ENCODE measurements at regions not wholly inside any gene's neighbourhood (a gene's known extent, or its start where the extent isn't known, plus 50 kb on each side); places are given as distances from the start of the nearest gene placed in this dataset.

GRCh38 chr6:28585335-28585734 lies 59.7 kb downstream of the GPX5 start:
- DNase-seq (ENCODE audit: insufficient read length, low spot score): no peak
- no peak for FAIRE-seq

DNA sequence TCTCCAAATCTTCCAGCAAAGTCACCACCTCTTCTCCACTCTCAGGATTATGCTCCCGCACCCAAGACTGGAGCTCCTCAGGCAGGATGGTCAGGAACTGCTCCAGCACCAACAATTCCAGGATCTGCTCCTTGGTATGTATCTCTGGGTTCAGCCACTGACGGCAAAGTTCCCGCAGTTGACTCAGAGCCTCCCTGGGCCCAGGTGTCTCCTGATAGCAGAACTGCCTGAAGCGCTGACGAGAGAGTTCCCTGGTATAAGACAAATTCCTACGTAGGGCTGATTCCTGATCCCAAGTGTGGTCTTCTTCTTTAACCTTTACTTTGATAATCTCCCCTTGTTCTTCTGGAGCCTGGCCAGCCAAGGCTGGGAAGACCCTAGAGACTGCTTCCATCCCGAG lies 60.6 kb downstream of the GPX5 start:
- DNase-seq (ENCODE audit: insufficient read length, low spot score): no peak

GRCh38 chr6:28586962-28587745 lies 61.5 kb downstream of the GPX5 start:
- DNase-seq (ENCODE audit: insufficient read length, low spot score) (peak; percentile 81), FAIRE-seq (peak; percentile 60)

More for the DNA sequence above, 60.6 kb downstream of the GPX5 start:
- no peak for FAIRE-seq

DNA sequence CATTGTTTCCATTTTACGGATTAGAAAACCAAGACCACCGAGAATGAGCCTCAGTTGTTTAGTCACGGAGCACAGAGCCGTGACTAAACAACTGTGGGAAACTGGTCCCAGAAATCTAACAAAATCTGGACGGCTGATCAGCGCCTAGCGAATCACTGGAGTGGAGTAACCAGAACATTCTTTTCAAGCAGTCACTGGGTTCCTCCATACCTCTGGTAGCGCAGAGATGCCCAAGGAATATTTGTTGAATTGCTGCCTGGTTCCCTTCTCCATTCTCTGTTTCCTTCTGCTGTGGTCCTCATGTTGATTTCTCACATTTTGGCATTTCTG lies 62.0 kb downstream of the GPX5 start:
- FAIRE-seq (no peak), DNase-seq (ENCODE audit: insufficient read length, low spot score) (no peak)

DNA sequence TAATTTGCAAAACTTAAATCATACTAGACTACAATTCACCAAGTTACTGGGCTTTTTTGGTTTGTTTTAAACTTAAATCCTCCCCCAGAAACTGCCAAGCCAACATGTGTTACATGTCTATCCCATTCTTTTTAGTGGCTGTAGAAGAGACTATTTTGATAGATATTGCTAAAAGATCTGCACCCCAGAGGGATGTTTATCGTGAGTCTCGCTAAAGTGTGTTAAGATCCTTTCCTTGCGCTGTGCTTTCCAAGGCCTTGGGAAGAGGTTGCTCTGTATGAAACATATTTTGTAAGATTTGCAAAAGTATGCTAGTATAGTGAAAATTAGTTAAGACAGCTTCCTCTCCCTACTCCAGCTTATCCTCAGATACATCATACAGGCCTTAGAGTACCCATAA lies 63.0 kb downstream of the GPX5 start:
- no peak for FAIRE-seq

GRCh38 chr6:28589234-28589956 lies 63.7 kb downstream of the GPX5 start:
- FAIRE-seq (peak; percentile 85), DNase-seq (ENCODE audit: insufficient read length, low spot score) (peak; percentile 38)

More for the DNA sequence above, 63.0 kb downstream of the GPX5 start:
- DNase-seq (ENCODE audit: insufficient read length, low spot score): no peak

GRCh38 chr6:28589957-28590349 lies 64.3 kb downstream of the GPX5 start:
- no peak for DNase-seq (ENCODE audit: insufficient read length, low spot score)
- no peak for FAIRE-seq

DNA sequence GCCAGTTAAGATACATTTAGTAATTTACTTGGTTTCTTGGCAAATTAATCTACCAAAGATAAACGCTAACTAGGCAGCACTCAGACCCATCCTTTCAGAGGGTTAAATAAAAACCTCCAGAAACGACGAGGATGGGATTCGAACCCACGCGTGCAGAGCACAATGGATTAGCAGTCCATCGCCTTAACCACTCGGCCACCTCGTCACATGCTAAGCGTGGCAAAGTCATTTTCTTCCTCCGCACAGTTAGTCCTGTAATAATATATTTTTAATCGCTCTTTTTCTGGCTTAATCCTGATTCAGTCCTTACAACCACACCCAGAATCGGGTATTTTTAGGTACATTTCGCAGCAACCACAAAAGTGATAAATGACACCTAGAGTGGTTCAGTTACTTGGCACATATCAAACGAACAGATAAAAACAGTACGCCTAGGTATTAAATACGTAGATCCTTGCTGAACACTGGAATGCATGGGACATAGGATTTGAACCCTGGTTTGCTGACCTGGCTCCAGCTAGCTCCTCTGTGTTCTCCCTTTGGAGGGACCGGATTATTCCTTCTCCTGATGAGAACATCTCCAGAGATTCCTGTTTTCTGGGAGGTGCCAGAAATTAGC lies 71.6 kb downstream of the GPX5 start:
- FAIRE-seq (peak; percentile 16), DNase-seq (ENCODE audit: insufficient read length, low spot score) (no peak)

GRCh38 chr6:28597924-28598722 lies 72.4 kb downstream of the GPX5 start:
- no peak for DNase-seq (ENCODE audit: insufficient read length, low spot score)
- peak; percentile 36 for FAIRE-seq

GRCh38 chr6:28598757-28599686 lies 73.3 kb downstream of the GPX5 start:
- no peak for FAIRE-seq
- no peak for DNase-seq (ENCODE audit: insufficient read length, low spot score)

DNA sequence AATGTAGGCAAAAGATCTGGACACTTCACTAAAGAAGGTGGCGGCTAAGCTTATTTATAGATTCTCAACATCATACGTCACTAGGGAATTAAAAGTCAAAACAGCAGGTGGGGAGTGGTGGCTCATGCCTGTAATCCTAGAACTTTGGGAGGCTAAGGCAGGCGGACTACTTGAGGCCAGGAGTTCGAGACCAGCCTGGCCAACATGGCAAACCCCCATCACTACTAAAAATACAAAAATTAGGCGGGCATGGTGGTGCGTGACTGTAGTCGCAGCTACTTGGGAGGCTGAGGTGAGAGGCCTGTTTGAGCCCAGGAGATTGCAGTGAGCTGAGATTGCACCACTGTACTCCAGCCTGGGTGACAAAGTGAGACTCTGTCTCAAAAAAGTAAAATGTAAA lies 74.6 kb downstream of the GPX5 start:
- FAIRE-seq: no peak
- DNase-seq (ENCODE audit: insufficient read length, low spot score): no peak

DNA sequence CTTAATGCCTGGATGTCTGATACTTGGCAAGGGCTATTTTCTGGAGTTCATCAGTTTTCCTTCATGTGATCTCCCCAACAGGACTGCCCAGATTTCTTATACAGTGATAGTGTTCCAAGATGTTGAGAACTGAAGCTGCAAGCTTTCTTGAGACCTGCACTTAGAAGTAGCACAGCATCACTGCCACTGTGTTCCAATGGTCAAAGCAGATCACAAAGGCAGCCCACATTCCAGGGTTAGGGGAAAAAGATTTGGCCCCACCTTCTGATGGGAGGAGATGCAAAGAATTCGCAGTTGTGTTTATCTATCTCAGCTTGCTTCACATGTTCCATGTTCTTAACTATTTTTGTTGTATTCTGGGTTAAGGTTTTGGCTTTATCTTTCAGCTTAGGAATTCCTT lies 78.2 kb downstream of the GPX5 start:
- FAIRE-seq: no peak
- DNase-seq (ENCODE audit: insufficient read length, low spot score): no peak

DNA sequence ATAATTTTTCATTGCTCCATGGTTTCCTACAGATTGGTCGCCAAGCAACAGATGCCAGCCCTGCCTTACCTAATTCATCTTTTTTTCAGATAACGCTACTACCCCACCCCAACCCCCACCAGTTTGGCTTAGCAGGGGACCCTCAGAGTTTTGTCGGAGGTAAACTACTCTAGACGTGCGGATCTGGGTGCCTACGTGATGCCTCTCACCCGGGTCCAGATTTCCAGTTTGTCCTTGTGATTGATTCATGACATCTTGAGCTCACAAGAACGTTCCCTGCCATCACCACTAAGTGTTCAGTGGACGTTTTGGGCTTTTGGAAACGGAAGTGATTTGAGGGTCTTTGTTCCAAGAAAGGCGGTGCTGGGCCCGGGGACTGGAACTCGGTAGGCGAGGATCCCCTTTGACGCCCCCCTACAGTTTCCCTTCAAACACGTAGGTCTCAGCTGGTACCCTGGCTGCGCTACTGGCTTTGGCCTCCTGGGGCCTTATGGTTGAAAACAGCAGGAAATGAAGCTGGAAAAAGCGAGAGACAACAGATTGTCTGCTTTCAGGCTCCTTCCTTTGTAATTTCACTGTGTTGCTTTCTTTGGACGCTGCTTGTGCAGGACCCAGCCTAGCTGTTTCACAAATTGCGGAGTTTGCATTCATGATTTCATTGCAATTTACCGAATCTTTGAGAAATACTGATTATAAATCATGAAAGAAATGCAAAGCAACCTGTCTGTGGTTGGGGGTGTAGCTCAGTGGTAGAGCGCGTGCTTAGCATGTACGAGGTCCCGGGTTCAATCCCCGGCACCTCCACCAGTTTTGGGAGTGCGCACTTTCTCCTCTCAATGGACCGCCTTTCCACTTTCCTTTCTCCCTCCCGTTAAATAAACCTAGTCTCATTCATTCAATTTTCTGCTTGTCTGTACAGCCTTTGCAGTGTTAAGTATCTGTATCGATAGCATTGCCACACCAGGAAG lies 81.0 kb downstream of the GPX5 start:
- DNase-seq (ENCODE audit: insufficient read length, low spot score): peak; percentile 88
- FAIRE-seq: no peak

DNA sequence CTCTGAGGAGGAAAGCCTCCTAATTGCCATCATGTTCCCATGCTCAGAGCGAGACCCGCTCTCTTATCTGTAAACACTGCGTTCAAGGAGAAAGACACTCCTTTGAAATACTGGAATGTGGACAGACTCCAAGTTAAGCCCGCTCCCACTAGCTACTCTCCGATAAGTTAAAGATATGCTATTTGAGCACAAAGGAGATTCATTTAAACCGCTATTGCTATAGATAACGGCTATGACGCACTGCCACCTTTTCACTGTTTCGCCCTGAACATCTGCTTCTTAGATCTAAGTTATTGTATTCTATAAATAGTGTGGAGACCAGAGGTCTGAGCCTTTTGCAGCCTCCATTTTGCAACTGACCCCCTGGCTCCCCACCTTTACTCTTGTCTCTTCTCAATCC lies 82.3 kb downstream of the GPX5 start:
- DNase-seq (ENCODE audit: insufficient read length, low spot score) (no peak), FAIRE-seq (no peak)

GRCh38 chr6:28609672-28610071 lies 84.0 kb downstream of the GPX5 start:
- no peak for DNase-seq (ENCODE audit: insufficient read length, low spot score)
- FAIRE-seq: no peak

DNA sequence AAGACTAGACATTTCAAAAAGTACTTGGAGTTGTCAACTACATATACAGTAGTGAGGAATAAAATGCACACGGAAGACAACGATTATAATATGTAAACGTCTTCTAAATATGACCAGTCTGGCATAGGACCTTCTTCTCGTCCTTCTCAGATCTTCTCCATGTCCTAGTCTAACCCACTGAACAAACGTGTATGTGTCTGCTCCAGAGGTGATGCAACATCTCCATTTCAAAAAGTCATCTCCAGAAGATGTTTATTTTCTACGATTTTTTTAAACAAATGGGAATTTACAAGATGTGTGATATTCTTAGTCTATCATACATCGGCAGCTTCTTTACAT lies 89.9 kb downstream of the GPX5 start:
- FAIRE-seq (no peak), DNase-seq (ENCODE audit: insufficient read length, low spot score) (no peak)

GRCh38 chr6:28615955-28616747 lies 90.5 kb downstream of the GPX5 start:
- FAIRE-seq (no peak), DNase-seq (ENCODE audit: insufficient read length, low spot score) (no peak)

DNA sequence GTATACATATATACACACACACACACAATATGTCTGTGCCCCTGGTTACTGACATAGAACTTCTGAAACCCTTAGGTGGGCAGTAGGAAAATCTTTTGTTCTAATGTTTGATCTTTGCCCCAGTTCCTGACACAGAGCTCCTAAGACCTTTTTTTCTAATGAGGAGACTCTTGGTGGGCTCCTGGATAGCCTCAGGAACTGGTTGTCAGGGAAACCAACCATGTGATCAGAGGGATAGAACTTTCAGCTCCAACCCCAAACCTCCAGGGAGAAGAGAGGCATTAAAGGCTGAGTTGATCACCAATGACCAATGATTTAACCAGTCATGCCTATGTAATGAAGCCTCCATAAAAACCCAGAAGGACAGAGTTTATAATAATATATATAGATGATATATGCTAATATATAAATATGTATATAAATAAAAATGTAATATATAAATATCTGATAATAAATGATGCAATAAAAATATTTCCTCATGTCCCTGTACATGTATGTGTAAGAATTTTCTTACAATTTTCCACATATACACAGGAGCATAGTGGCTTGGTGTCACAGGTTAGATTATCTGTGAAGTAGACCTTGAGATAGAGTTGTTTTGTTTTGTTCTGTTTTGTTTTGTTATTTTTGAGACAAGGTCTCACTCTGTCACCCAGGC lies 93.3 kb downstream of the GPX5 start:
- no peak for DNase-seq (ENCODE audit: insufficient read length, low spot score)

More for the DNA sequence above, 93.3 kb downstream of the GPX5 start:
- FAIRE-seq: no peak

Data from HTR-8/SVneo (cell line).